Prostate gland (tissue), 2 donors: ENCODE measurements at regions not wholly inside any gene's neighbourhood (a gene's known extent, or its start where the extent isn't known, plus 50 kb on each side); places are given as distances from the start of the nearest gene placed in this dataset.
"Not testable (repeated sequence)": the region's sequence is repeated elsewhere in the genome, so short reads cannot be mapped to it uniquely, and the experiment has no call there.

Experiments
- DNase-seq: peaks from one replicate; pipeline ENCODE4 v3.0.0-alpha.2; 2019; ENCODE audit warnings: low spot score
- H3K27ac ChIP-seq, 2 donors: fragments of 200-600 bp; sonication (generic); 2 replicates each; pipeline ENCODE4 v1.5.1; 2017 to 2019
- H3K27me3 ChIP-seq: fragments of 200-600 bp; sonication (generic); replicated peaks from 2 replicates; pipeline ENCODE4 v1.5.1; 2019; ENCODE audit not compliant: insufficient read depth
- H3K36me3 ChIP-seq, 2 donors: fragments of 200-600 bp; sonication (generic); 1 replicate in 1 of 2; 2 replicates in 1 of 2; pipeline versions ENCODE4 v1.5.1 to v1.8.1; 2017 to 2019
- H3K4me1 ChIP-seq: fragments of 200-600 bp; sonication (generic); replicated peaks from 2 replicates; pipeline ENCODE4 v1.5.1; 2019
- H3K4me3 ChIP-seq, 2 donors: fragments of 200-600 bp; sonication (generic); 2 replicates each; pipeline ENCODE4 v1.5.1; 2017 to 2019
- H3K9me3 ChIP-seq: fragments of 200-600 bp; sonication (generic); 2 replicates; pipeline ENCODE4 v1.5.1; 2017
- CTCF ChIP-seq, 4 experiments: fragments of 200-600 bp in 2 of 4; fragments of 450-650 bp in 2 of 4; sonication (generic) in 2 of 4; IDR thresholded peaks; 1 replicate in 3 of 4; 2 replicates in 1 of 4; pipeline ENCODE4 v1.5.1; 2016 to 2019; ENCODE audit warnings: antibody characterized with exemption in 4 of 4, mild to moderate bottlenecking in 2 of 4, moderate library complexity in 2 of 4
- POLR2A ChIP-seq: fragments of 450-650 bp; IDR thresholded peaks from one replicate; pipeline ENCODE4 v1.6.1; 2016; ENCODE audit warnings: antibody characterized with exemption, mild to moderate bottlenecking
- POLR2AphosphoS5 ChIP-seq: sonication (generic); formaldehyde crosslinking; IDR thresholded peaks from one replicate; pipeline ENCODE4 v1.6.1; 2017; ENCODE audit warnings: antibody characterized with exemption
- WGBS: methylation state at CpG from one replicate; pipeline ENCODE4 v1.1.5; 2018; 5-methylcytosine and 5-hydroxymethylcytosine counted together
- intact Hi-C: fragments of 100-400 bp; cut with DNase I; formaldehyde crosslinking; loops from one replicate; pipeline ENCODE4 v1.14.2; 2022

- TF ChIP-seq POLR2A: no peak
- intact Hi-C loops: no loop called here
- 88% methylated on average over 4 of the region's 4 CpGs for WGBS
Observed at GRCh38 chr2:82198809-82199492, 1894.4 kb upstream of the LRRTM1 start.

GRCh38 chr2:82182270-82182669, 1877.7 kb upstream of the LRRTM1 start:
- no peak for DNase-seq
- Histone ChIP-seq H3K36me3 (no peaks in the 10 kb centered on the region), H3K4me3 (no peak overlapping the region), H3K9me3 (no peaks in the 10 kb centered on the region), H3K27me3 (no peaks in the 10 kb centered on the region), H3K4me1 (no peaks in the 10 kb centered on the region), H3K27ac (no peak overlapping the region)
- intact Hi-C loops: no loop called here
- no peak for TF ChIP-seq POLR2A
- TF ChIP-seq POLR2AphosphoS5: no peak
- no peak for TF ChIP-seq CTCF (IDR thresholded peaks at IDR 0.05)

More at GRCh38 chr2:82198809-82199492, 1894.4 kb upstream of the LRRTM1 start:
- Histone ChIP-seq H3K27me3 (no peaks in the 10 kb centered on the region), H3K4me1 (no peaks in the 10 kb centered on the region), H3K9me3 (no peaks in the 10 kb centered on the region), H3K36me3 (no peaks in the 10 kb centered on the region), H3K27ac (no peak overlapping the region), H3K4me3 (no peak overlapping the region)
- no peak for DNase-seq

- intact Hi-C loops, H3K36me3 ChIP-seq, H3K27me3 ChIP-seq, DNase-seq, H3K4me1 ChIP-seq, H3K27ac ChIP-seq, H3K9me3 ChIP-seq, H3K4me3 ChIP-seq: not testable (repeated sequence)
- 97% methylated on average over 10 of the region's 10 CpGs for WGBS
Observed at GRCh38 chr2:82175210-82175609, 1870.7 kb upstream of the LRRTM1 start.

- no peak overlapping the region for H3K27ac ChIP-seq
- no peaks in the 10 kb centered on the region for H3K36me3 ChIP-seq
- WGBS: 58% methylated on average over 2 of the region's 2 CpGs
- no peaks in the 10 kb centered on the region for H3K27me3 ChIP-seq
- no peak overlapping the region for H3K4me3 ChIP-seq
- no peak for DNase-seq
- intact Hi-C loops: no loop called here
- TF ChIP-seq POLR2A (no peak), CTCF (IDR thresholded peaks at IDR 0.05) (no peak), POLR2AphosphoS5 (no peak)
- H3K4me1 ChIP-seq: no peaks in the 10 kb centered on the region
- no peaks in the 10 kb centered on the region for H3K9me3 ChIP-seq
Observed at GRCh38 chr2:82172483-82172882, 1867.9 kb upstream of the LRRTM1 start.

GRCh38 chr2:82169379-82169778, 1864.8 kb upstream of the LRRTM1 start:
- no peak overlapping the region for H3K4me3 ChIP-seq
- 90% methylated on average over 4 of the region's 4 CpGs for WGBS
- H3K27ac ChIP-seq: no peak overlapping the region
- TF ChIP-seq CTCF (IDR thresholded peaks at IDR 0.05) (no peak), POLR2A (no peak), POLR2AphosphoS5 (no peak)
- no peaks in the 10 kb centered on the region for H3K27me3 ChIP-seq
- intact Hi-C loops: no loop called here
- H3K36me3 ChIP-seq: no peaks in the 10 kb centered on the region
- no peak for DNase-seq
- no peaks in the 10 kb centered on the region for H3K9me3 ChIP-seq
- H3K4me1 ChIP-seq: no peaks in the 10 kb centered on the region

GRCh38 chr2:82165377-82165776, 1860.8 kb upstream of the LRRTM1 start:
- Histone ChIP-seq H3K9me3 (no peaks in the 10 kb centered on the region), H3K27me3 (no peaks in the 10 kb centered on the region), H3K4me3 (no peak overlapping the region), H3K36me3 (no peaks in the 10 kb centered on the region), H3K4me1 (no peaks in the 10 kb centered on the region), H3K27ac (no peak overlapping the region)
- no peak for DNase-seq
- intact Hi-C loops: no loop called here
- TF ChIP-seq POLR2AphosphoS5: no peak
